T-helper 2 cell treated with Interferon-gamma antibody and Interleukin-4, amounts not matched to agents 5 μg/mL and 100 μg/mL, for 36 hours (primary cell): ENCODE measurements at regions not wholly inside any gene's neighbourhood (a gene's known extent, or its start where the extent isn't known, plus 50 kb on each side); places are given as distances from the start of the nearest gene placed in this dataset.

Source experiments
- DNase-seq: peaks from one replicate; pipeline ENCODE4 v3.0.0; 2021; ENCODE audit warnings: low spot score
- H3K27ac Mint-ChIP-seq: one replicate; pipeline ENCODE4 v1.8.0; 2021; ENCODE audit warnings: mild to moderate bottlenecking, mixed read lengths
- H3K27me3 Mint-ChIP-seq: one replicate; pipeline ENCODE4 v1.8.0; 2021; ENCODE audit warnings: low read depth, mixed read lengths
- H3K36me3 Mint-ChIP-seq: one replicate; pipeline ENCODE4 v1.8.0; 2021; ENCODE audit warnings: low read depth, mixed read lengths
- H3K4me1 Mint-ChIP-seq: one replicate; pipeline ENCODE4 v1.8.0; 2021; ENCODE audit warnings: low read depth, mixed read lengths
- H3K4me3 Mint-ChIP-seq: one replicate; pipeline ENCODE4 v1.8.0; 2022; ENCODE audit warnings: mild to moderate bottlenecking, moderate library complexity, mixed read lengths
- H3K9me3 Mint-ChIP-seq: one replicate; pipeline ENCODE4 v1.8.0; 2021; ENCODE audit warnings: mixed read lengths

DNA sequence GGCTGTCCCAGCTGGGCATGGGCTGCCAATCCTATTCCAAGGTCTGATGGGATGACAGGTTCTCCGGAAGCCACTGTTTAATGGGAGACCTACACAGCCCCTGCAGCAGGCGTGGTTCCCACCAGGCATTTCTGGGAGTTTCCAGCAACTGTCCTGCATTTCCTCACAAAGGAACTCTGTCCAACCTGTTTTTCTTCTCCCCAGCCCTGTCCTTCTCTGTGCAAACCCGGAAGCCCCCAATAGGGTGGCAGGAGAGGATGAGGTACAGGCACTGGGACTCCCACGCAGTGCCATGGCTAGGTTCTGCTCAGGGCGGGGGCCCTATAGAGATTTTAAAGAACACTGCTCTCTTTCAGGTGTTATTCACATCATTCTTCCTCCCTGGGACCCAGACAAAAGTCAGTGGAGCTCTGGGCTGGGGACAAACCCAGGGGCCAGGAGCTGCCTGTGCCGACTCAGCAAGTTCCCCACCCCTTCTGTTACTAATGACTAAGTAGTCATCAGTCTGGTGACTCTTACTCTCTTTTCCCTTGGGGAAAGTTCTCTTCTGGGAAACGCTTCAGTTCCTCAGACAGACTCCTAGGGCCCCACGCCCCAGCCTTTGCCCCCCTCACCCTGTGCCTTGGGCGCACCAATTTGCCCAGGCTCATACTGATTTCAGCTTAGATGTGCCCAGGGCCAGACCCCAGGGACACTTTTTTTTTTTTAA is 97.7 kb downstream of the CD47 start:
- H3K36me3 Mint-ChIP-seq = no peaks in the 10 kb centered on the region
- H3K27me3 Mint-ChIP-seq = peaks cover 13% of the 10 kb centered on the region
- no peak for DNase-seq
- H3K27ac Mint-ChIP-seq = no peak overlapping the region
- H3K4me1 Mint-ChIP-seq = peaks cover 10% of the 10 kb centered on the region
- no peak overlapping the region for H3K4me3 Mint-ChIP-seq
- H3K9me3 Mint-ChIP-seq = no peaks in the 10 kb centered on the region

DNA sequence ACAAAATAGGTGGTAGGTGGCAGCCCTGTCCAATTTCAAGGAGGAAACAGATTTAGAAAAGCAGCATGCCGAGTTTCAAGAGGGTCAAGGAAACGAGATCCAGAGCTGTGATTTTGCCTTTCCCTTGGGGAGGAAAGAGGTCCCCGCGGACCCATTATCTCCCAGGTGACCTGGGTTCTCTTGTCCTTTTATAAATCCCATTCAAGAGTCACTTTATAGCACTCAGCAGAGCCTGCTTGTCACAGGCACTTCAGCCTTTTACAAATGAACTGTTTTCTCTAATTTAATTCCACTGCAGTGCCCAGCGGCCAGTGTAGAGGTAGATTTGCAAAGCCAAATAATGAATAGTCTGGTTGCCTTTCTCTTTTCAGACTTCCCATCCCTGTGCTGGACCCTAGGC is 99.9 kb downstream of the CD47 start:
- H3K9me3 Mint-ChIP-seq = peaks cover 4% of the 10 kb centered on the region
- peaks cover 17% of the 10 kb centered on the region for H3K4me1 Mint-ChIP-seq
- H3K27ac Mint-ChIP-seq = no peak overlapping the region
- no peaks in the 10 kb centered on the region for H3K36me3 Mint-ChIP-seq
- no peak for DNase-seq
- peaks cover 8% of the 10 kb centered on the region for H3K27me3 Mint-ChIP-seq
- no peak overlapping the region for H3K4me3 Mint-ChIP-seq

GRCh38 chr3:107990433-107990832 is 100.4 kb downstream of the CD47 start:
- no peak overlapping the region for H3K27ac Mint-ChIP-seq
- H3K4me3 Mint-ChIP-seq = no peak overlapping the region
- H3K27me3 Mint-ChIP-seq = peaks cover 3% of the 10 kb centered on the region
- H3K36me3 Mint-ChIP-seq = no peaks in the 10 kb centered on the region
- H3K9me3 Mint-ChIP-seq = peaks cover 4% of the 10 kb centered on the region
- DNase-seq = no peak
- peaks cover 21% of the 10 kb centered on the region for H3K4me1 Mint-ChIP-seq

GRCh38 chr3:107989661-107990060 is 101.2 kb downstream of the CD47 start:
- Mint-ChIP-seq H3K9me3 (peaks cover 4% of the 10 kb centered on the region), H3K27me3 (peaks cover 3% of the 10 kb centered on the region), H3K27ac (no peak overlapping the region), H3K36me3 (peaks cover 3% of the 10 kb centered on the region), H3K4me1 (peaks cover 25% of the 10 kb centered on the region), H3K4me3 (no peak overlapping the region)
- DNase-seq = no peak

- H3K4me1 Mint-ChIP-seq = peaks cover 25% of the 10 kb centered on the region
- H3K27ac Mint-ChIP-seq = peak overlapping the region; percentile 71
- DNase-seq = no peak
- H3K9me3 Mint-ChIP-seq = peaks cover 4% of the 10 kb centered on the region
- peaks cover 3% of the 10 kb centered on the region for H3K36me3 Mint-ChIP-seq
- H3K27me3 Mint-ChIP-seq = no peaks in the 10 kb centered on the region
- peak overlapping the region; percentile 30 for H3K4me3 Mint-ChIP-seq
Observed at GRCh38 chr3:107988460-107989175, 102.2 kb downstream of the CD47 start.

DNA sequence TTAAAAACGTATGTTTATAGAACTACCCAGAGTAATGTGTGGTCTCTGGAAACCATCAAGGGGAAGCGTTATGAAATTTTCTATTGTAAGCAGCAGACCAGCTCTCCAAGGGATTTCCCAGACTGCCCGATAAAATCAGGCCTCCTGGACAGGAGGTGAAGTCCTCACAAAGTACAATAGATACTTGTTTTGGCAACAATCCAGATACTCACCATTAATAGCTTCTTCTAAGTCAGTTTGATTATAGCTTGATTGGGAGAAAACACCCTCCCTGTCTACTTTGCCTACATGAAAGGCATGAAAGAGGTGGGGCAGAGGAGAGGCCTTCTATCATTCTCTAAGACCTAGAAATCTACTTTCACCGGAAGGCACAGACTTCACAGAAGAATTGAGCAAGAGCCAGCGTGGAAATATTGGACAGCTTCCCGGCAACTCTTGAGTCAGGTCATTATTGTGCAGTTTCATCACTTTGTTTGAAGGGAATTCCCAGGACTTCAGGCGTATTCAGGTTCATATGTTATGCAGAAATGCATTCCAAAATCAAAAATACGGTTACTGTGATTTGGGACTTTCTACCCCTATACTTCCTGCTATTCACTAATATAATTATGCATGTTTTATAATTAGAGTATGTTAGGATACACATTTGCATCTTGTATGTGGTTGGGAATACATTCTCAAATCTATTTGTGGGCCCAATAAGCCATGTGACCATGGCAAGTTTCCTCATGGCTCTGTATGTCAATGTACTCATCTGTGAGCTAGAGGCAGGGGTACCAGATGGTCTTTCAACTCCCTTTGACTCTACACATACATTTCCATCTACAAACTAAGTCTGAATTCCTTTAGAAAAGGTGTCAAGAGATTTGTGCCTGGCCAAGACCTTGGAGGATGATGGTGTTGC is 103.5 kb downstream of the CD47 start:
- no peak overlapping the region for H3K4me3 Mint-ChIP-seq
- no peaks in the 10 kb centered on the region for H3K27me3 Mint-ChIP-seq
- peaks cover 3% of the 10 kb centered on the region for H3K36me3 Mint-ChIP-seq
- H3K4me1 Mint-ChIP-seq = peaks cover 25% of the 10 kb centered on the region
- H3K9me3 Mint-ChIP-seq = peaks cover 4% of the 10 kb centered on the region
- H3K27ac Mint-ChIP-seq = no peak overlapping the region
- no peak for DNase-seq

DNA sequence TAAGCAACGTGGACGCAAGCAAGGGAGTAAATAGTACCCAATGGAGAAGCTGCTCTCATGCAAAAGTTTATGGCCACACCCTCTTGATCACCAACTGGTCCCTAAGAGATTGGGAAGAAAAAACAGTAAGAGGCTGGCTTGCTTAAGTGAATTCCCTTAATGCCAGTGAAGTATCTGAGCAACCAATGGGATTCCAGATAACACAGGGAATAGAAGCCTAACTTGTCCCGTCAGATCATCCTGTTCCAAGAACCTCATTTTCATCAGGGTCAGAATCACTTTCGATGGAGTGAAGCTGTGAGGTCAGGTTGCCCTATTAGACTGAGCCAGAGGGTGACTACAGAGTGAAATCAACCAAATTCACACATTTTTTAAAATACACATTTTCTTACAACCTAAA is 104.3 kb downstream of the CD47 start:
- peaks cover 3% of the 10 kb centered on the region for H3K36me3 Mint-ChIP-seq
- no peak for DNase-seq
- no peak overlapping the region for H3K4me3 Mint-ChIP-seq
- peaks cover 25% of the 10 kb centered on the region for H3K4me1 Mint-ChIP-seq
- H3K27me3 Mint-ChIP-seq = no peaks in the 10 kb centered on the region
- peaks cover 4% of the 10 kb centered on the region for H3K9me3 Mint-ChIP-seq
- no peak overlapping the region for H3K27ac Mint-ChIP-seq

DNA sequence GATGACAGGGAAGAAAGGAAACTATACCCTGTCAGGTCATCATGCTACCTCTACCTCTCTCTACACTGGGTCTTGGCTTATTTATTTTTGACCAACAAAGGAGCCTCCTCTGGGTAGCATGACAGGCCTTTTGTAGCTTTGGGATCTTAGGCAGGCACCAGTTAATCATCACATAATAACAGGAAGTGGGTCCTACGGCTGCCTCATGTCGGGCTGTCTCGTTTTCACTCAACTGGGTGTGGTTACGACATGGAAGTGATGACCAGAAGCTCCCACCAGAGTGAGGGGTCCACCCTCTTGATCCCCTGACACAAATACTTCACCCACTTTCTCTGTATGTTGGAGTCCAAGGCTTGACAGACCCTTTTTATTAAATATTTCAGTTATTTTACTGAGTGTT is 105.3 kb downstream of the CD47 start:
- no peaks in the 10 kb centered on the region for H3K27me3 Mint-ChIP-seq
- H3K4me1 Mint-ChIP-seq = peaks cover 25% of the 10 kb centered on the region
- H3K9me3 Mint-ChIP-seq = peaks cover 4% of the 10 kb centered on the region
- H3K4me3 Mint-ChIP-seq = peak overlapping the region; percentile 62
- H3K36me3 Mint-ChIP-seq = peaks cover 3% of the 10 kb centered on the region
- peak; percentile 23 for DNase-seq
- peak overlapping the region; percentile 79 for H3K27ac Mint-ChIP-seq

GRCh38 chr3:107983247-107983646 is 107.6 kb downstream of the CD47 start:
- no peak for DNase-seq
- Mint-ChIP-seq H3K4me3 (no peak overlapping the region), H3K27me3 (no peaks in the 10 kb centered on the region), H3K36me3 (peaks cover 3% of the 10 kb centered on the region), H3K4me1 (peaks cover 25% of the 10 kb centered on the region), H3K9me3 (peaks cover 4% of the 10 kb centered on the region), H3K27ac (no peak overlapping the region)

DNA sequence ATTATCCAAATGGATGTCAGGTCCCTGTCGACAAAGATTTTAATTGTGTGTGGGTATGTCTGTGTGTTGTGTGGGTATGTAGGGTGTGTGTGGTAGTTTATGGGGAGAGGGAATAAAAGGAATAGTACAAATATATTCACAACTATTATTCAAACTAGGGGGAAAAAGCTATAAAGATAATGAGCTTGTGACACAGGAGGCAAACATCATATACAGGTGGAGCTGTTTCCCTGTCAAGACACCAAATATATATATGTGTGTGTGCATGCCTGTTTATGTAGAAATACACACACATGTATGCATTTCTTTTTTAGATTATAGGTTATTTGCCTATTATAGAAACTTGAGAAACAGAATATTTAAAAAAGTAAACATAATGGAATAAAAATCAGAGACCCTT is 108.7 kb downstream of the CD47 start:
- Mint-ChIP-seq H3K4me3 (no peak overlapping the region), H3K36me3 (peaks cover 3% of the 10 kb centered on the region), H3K9me3 (peaks cover 4% of the 10 kb centered on the region), H3K4me1 (peaks cover 27% of the 10 kb centered on the region), H3K27ac (no peak overlapping the region), H3K27me3 (no peaks in the 10 kb centered on the region)
- DNase-seq = no peak

DNA sequence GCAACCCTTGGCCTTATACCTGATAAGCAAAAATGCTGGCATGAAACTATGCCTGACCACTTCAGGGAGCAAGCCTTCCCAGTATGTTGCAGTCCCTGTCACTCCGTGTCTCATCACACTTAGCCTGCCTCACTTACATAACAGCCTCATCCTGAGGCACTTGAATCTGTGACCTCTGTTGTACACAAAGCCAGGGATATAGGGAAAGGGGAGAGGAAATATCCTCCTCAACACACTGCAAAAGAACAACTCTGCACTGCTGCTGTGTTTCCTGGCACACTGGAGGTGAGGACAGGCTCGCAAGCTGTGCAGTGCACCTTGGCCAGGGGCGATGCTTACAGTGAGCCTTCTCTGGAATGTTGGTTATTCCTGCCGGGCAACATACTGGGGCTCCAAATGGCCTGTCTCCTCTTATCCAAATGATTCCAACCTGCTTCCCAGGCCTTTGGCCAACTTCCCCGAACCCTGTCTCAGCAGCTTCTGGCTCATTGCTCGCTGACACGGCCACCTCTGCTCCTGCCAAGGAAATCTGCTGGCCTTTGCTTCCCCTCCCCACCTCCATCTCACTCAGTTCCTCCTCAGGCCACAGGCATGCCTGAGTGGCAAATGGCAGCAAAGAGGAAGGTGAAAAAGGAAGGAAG is 109.2 kb downstream of the CD47 start:
- DNase-seq = no peak
- H3K9me3 Mint-ChIP-seq = no peaks in the 10 kb centered on the region
- H3K27ac Mint-ChIP-seq = no peak overlapping the region
- H3K4me1 Mint-ChIP-seq = peaks cover 25% of the 10 kb centered on the region
- no peak overlapping the region for H3K4me3 Mint-ChIP-seq
- peaks cover 3% of the 10 kb centered on the region for H3K36me3 Mint-ChIP-seq
- H3K27me3 Mint-ChIP-seq = no peaks in the 10 kb centered on the region

GRCh38 chr3:107979538-107979937 is 111.3 kb downstream of the CD47 start:
- no peak for DNase-seq
- peaks cover 24% of the 10 kb centered on the region for H3K4me1 Mint-ChIP-seq
- H3K27ac Mint-ChIP-seq = no peak overlapping the region
- peaks cover 4% of the 10 kb centered on the region for H3K27me3 Mint-ChIP-seq
- H3K36me3 Mint-ChIP-seq = no peaks in the 10 kb centered on the region
- no peaks in the 10 kb centered on the region for H3K9me3 Mint-ChIP-seq
- H3K4me3 Mint-ChIP-seq = no peak overlapping the region

GRCh38 chr3:107978131-107979055 is 112.4 kb downstream of the CD47 start:
- H3K27ac Mint-ChIP-seq = no peak overlapping the region
- H3K36me3 Mint-ChIP-seq = no peaks in the 10 kb centered on the region
- H3K9me3 Mint-ChIP-seq = no peaks in the 10 kb centered on the region
- peaks cover 24% of the 10 kb centered on the region for H3K4me1 Mint-ChIP-seq
- H3K27me3 Mint-ChIP-seq = peaks cover 6% of the 10 kb centered on the region
- H3K4me3 Mint-ChIP-seq = peak overlapping the region; percentile 25
- no peak for DNase-seq
